HG03521 (cell line): ENCODE measurements at regions not wholly inside any gene's neighbourhood (a gene's known extent, or its start where the extent isn't known, plus 50 kb on each side); places are given as distances from the start of the nearest gene placed in this dataset.

Experiments used
- ATAC-seq: cut with Tn5 transposase; IDR thresholded peaks from one replicate; pipeline ENCODE4 v1.9.1; 2021; ENCODE audit warnings: mild to moderate bottlenecking, moderate library complexity; ENCODE audit not compliant: unreplicated experiment

DNA sequence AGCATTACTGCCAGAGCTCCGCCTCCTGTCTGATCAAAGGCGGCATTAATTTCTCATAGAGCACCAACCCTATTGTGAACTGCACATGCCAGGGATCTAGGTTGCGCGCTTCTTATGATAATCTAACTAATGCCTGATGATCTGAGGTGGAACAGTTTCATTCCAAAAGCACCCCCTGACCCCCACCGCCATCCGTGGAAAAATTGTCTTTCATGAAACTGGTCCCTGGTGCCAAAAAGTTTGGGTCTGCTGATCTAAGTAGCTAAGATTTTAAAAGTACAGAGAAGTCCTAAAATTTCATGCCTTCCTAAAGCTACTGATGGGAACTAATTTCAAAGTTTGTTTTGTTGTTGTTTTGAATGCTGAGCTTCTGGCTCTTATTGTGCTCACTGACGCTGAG lies 281.6 kb downstream of the PRL start:
- ATAC-seq: no peak

GRCh38 chr6:22015944-22016343 lies 280.9 kb downstream of the PRL start:
- no peak for ATAC-seq

- no peak for ATAC-seq
Measured at GRCh38 chr6:22017272-22017671, 279.6 kb downstream of the PRL start.

DNA sequence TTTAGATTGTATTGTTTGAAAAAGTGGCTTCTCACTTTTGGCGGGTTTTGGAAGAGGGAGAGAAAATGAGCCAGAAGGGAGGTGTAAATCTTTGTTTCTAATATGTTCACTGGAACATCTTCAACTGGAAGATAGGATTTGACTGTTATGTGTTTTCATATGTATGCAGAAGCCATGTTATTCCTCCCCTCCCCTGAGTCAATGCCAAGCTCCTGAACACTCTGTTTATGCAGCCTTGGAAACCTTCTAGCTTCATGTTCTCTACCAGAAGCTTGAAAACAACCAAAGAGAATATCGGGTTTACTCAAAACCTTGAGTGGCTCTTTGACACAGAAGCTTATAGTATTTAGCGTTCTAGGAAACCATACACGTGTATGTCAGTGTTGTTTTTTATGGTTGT lies 279.1 kb downstream of the PRL start:
- no peak for ATAC-seq

DNA sequence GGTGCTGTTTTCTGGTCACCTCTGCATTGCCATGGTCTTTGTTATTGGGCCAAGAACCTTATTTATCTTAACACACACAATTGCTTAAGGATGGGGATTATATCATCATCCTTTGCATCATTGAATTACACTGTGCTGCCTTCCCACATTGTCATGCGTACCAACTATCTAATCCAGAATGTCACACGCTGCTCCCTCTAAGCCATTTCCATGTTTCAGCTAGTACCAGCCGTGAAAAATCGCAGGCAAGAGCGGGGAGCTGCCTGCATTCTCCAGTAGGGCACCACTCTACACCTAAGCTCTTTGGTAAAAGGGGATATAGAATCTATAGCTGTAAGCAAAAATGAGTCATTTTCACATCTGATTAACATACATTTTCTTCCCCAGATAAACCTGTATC lies 277.0 kb downstream of the PRL start:
- no peak for ATAC-seq

DNA sequence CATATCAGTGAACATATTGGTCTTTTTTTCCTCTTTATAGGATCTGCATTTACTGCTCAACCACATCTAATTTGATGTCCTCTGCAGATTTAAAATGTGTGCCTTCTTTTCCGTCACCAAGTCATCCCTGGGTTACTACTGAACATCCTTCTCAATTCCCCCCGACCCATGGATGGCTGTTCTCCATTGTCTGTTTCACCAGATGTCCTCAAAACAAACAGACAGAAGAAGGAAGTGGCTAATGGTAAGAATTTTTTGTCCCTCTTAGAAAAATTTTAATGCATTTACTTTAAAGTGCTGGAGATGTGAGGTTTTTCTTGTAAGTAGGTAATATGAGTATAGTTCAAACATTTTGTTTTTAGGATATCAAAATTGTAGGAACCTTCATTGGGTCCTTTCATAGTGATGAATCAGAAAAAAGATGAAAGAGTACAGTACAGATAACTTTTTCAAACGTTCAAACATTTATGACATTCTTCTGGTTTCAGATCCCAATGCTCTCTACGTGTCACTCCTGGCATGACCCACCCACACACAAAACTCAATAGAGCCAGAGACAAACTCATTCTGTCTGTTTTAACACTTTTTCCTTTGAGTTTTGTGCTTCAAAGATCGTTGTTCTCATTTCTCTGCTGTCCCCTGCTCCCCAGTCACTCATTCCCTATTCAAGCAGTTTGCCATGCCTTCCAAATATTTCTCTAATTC lies 276.4 kb downstream of the PRL start:
- ATAC-seq: no peak

- no peak for ATAC-seq
Measured at GRCh38 chr6:22021966-22022365, 274.9 kb downstream of the PRL start.

DNA sequence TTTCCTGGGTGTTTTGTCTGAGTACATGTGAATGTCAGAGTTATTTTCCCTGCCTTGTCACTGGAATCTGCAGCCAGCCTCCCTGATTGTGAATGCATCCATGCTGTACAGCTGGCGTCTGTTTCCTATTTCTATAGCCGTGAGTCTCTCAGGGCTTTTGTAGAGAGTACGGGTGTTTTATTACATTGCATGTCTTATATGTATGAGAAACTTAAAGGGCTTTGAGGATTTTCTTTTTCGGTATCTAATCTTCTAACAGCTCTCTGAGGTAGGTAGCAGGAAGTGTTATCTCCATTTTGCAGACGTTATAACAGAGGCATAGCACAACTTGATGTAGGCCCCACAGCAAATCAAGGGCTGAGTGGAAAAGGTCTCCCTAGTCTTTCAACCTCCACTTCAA lies 272.9 kb downstream of the PRL start:
- no peak for ATAC-seq

DNA sequence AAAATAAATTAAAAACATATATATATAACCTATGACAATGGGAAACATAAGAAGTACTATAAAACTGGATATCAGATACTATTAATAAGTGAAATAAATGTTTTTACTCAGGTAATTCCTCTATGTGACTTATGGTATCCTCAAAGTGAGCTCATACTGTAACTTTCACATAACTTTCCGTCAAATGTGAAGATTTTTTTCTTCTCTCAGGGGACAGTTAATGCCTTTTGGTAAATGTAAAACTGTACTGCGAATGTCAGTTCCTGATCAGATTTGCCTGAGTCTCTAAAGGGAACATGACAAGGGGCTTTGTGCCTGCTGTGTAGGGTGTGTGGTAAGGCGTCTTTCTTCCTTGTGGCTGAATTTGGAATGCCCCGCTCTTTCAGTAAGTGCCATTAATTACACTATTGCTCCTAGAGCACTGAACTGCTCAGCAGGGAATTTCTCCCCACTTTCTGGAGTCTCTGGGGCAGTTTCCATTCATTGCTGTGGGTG lies 271.8 kb downstream of the PRL start:
- ATAC-seq: no peak

DNA sequence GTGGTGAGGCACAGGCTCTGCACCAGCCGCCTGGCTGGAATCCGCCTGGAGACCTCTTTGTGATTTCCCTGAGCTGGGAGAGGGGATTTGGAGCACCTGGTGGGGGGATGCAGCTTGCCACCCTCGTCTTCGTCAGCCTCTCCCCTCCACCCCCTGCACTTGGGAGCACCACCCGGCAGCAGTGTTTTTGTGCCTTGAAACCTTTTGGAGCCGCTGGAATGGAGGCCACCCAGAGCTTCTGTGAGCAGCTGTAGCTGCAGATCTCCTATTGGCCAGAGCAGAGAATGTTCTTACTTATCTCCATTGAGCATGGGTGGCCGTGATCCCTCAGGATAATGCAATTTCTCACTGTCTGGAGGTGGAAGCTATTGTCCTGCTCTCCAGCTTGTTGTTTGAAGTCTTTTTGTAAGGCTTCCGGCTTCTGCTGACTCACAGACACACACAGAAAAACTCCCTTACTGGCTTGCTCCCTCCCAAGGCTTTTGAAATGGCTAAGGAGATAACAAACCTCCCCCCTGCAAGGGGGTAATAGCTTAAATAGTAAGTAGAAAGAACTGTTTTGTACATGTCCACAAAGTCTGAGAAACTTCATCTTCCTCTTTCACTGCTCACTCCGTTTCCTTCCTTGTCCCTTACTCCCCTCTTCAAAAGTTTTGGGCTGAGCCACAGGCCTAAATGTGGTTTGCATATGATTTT lies 271.2 kb downstream of the PRL start:
- ATAC-seq: no peak

DNA sequence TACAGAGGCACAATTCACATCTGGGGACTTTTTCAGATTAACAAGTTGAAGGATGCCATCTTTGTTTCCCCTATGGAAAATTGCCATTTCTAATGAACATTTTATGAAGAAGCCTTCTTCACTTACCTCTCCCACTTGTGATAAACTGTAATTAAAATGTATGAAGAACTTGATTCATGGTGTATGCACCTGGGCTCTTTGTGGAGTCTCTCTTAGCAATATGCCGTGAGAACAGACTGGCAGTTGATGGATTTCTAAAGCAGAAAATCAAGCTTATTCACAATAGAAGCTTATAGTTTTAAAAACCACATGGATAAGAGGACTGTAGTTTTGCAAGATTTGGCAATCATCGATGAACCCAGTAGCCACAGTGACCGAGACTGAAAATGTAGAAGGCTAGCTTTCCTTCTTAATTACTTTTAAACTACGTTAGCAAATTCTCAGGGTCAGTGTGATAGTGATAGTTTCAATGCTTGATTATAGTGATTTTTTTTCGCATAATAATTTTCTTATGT lies 270.6 kb downstream of the PRL start:
- ATAC-seq: no peak

DNA sequence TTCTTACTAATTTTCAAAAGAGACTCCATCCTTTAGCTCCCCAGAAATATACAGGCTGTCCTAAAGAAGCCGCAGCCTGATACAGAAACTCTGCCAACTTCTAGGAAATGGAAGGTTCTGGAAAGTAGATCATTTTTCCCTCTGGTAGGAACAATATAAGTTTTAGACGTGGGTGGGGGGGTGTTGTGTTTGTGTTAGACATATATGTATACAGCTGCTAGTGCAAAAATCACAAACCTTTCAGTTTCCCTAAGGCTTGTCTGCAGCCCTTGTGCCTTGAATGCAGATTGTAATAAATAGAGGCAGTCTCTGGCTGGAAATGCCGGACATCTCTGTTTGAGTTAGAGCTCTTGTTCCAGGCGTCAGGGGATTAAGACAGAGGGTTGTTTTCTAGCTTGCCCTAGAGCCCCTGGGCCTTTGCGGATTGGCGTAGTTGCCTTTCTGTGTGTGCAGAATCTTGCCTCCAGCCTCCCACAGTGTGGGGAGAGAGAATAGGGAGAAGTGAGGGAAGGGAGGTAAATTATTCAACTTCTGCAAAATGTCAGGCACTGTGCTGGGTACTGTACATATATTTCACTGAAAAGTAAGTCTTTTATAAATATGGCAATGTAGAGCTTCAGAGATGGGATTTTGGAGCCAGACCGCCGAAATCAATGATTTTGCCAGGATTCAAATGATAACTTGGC lies 269.7 kb downstream of the PRL start:
- ATAC-seq: no peak

- no peak for ATAC-seq
Measured at GRCh38 chr6:22028403-22029090, 268.3 kb downstream of the PRL start.

DNA sequence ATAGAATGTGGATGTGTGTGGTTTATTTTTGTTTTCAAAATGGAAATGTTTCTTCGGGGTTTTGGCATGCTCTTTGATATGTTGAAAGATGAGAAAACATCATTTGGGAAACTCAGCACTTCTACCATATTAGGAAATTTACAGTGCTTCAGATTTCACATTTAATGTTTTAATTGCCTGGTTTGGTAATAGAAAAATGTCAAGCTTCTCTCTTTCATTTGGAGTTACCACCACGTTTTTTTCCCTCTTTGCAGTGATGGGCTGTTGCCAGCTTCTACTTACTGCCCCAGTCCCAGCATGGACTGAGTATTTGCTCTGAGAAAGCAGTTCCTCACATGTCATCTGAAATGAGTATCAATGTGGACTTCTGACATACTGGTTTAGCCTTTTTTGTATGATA lies 267.7 kb downstream of the PRL start:
- ATAC-seq: no peak

GRCh38 chr6:22030730-22031619 lies 265.9 kb downstream of the PRL start:
- no peak for ATAC-seq

- no peak for ATAC-seq
Measured at GRCh38 chr6:22035690-22036089, 261.1 kb downstream of the PRL start.

GRCh38 chr6:22036275-22036674 lies 260.6 kb downstream of the PRL start:
- ATAC-seq: peak; percentile 58

DNA sequence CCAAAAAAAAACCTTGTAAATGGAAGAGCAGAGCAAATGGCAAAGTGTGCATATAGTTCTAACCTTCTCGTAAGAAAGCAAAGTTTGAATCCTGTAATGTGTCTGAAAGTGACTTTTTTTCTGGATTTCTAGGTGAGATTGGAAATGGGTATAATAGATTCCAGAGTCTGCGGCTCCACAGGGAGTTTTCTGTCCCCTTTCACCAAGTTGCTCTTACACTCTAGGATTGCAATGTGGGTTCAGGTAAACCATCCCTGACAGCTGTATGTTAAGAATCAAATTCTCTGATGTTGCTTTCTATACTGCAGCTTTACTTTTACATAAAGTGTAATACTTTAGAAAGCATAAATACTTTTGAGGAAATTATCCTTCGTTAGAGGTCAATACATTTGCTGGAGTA lies 260.1 kb downstream of the PRL start:
- no peak for ATAC-seq

DNA sequence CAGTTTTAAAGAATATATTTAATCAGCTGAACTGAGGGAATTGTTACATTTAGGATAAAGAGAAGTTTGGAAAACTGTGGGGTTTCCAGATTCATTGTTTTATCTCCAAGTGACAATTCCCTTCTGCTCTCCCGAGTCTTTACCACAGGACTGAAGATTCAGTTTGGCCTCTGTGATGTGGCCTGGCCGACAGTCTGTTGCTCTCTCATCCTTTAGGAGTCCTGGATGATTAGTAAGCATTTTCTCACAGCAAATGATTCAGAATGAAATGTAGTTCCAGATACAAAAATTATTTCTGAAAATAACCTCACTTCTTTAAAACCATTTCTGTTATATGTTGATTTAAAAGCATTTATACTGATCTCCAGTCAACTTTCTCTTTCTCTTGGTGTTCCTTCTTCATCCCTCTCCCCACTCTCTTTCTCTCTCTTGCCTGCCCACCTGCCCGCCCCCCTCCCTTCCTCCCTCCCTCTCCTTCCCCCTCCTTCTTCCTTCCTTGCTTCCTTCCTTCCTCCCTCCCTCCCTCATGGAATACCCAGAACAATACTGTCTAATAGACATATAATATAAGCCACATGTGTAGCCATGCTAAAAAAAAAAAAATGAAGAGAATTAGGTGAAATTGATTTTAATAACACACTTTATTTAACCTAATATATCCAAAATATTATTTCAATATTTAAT lies 254.9 kb downstream of the PRL start:
- ATAC-seq: no peak

DNA sequence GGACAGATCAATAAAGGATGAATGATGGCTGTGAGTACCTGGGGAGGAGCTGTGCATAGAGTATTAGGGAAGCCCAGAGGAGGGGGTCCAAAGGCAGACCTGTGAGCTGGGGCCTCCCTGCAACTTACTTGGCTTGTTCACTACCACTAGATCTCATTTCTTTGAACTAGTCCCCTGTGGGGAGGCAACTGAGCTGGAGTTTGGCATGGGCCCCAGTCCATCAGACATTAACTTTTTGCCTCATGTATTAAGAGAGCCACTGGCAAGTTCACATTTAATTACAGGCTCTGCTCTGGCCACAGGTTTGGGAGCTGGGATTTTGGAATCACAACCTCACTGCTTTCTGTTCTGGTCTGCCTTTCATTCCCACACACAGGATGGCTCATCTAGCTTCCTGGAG lies 254.1 kb downstream of the PRL start:
- ATAC-seq: no peak
